NCI-H345 treated with DMSO at 0.1 percent for 48 hours (cell line): ENCODE measurements at regions not wholly inside any gene's neighbourhood (a gene's known extent, or its start where the extent isn't known, plus 50 kb on each side); places are given as distances from the start of the nearest gene placed in this dataset.

Experiments used
- DNase-seq: peaks from one replicate; lab custom pipeline; 2025; ENCODE audit not compliant: unreplicated experiment; lab: John Stamatoyannopoulos, UW

- DNase-seq, result no peak
Observed at GRCh38 chr7:130896051-130896881, 162.3 kb upstream of the KLF14 start.

- DNase-seq, result no peak
Observed at GRCh38 chr7:130896898-130897514, 163.0 kb upstream of the KLF14 start.

GRCh38 chr7:130897515-130898419 lies 163.8 kb upstream of the KLF14 start:
- no peak for DNase-seq

GRCh38 chr7:130899071-130899560 lies 165.1 kb upstream of the KLF14 start:
- DNase-seq, result no peak

- no peak for DNase-seq
Observed at GRCh38 chr7:130899638-130900401, 165.8 kb upstream of the KLF14 start.

- DNase-seq, result no peak
Observed at GRCh38 chr7:130900471-130901076, 166.6 kb upstream of the KLF14 start.

GRCh38 chr7:130901209-130901783 lies 167.3 kb upstream of the KLF14 start:
- DNase-seq, result no peak

- no peak for DNase-seq
Observed at GRCh38 chr7:130902755-130903357, 168.8 kb upstream of the KLF14 start.

GRCh38 chr7:130903358-130903974 lies 169.5 kb upstream of the KLF14 start:
- no peak for DNase-seq

GRCh38 chr7:130904031-130904757 lies 170.2 kb upstream of the KLF14 start:
- no peak for DNase-seq

- DNase-seq, result no peak
Observed at GRCh38 chr7:130904792-130905191, 170.8 kb upstream of the KLF14 start.

GRCh38 chr7:130906575-130906974 lies 172.6 kb upstream of the KLF14 start:
- no peak for DNase-seq

- no peak for DNase-seq
Observed at GRCh38 chr7:130907439-130907838, 173.4 kb upstream of the KLF14 start.

- no peak for DNase-seq
Observed at GRCh38 chr7:130908345-130909160, 174.5 kb upstream of the KLF14 start.

GRCh38 chr7:130909161-130909836 lies 175.3 kb upstream of the KLF14 start:
- DNase-seq, result no peak

GRCh38 chr7:130909881-130910672 lies 176.1 kb upstream of the KLF14 start:
- no peak for DNase-seq
